AG04449 (cell line): ENCODE measurements at regions not wholly inside any gene's neighbourhood (a gene's known extent, or its start where the extent isn't known, plus 50 kb on each side); places are given as distances from the start of the nearest gene placed in this dataset.
"Not testable (repeated sequence)": the region's sequence is repeated elsewhere in the genome, so short reads cannot be mapped to it uniquely, and the experiment has no call there.

Experiments
- CTCF ChIA-PET: fragments of 350-600 bp; formaldehyde crosslinking; extraction: SDS; loops from one replicate; lab custom pipeline; 2021; ENCODE audit warnings: antibody characterized with exemption; lab: Yijun Ruan, JAX
- POLR2A ChIA-PET: fragments of 400-600, 350-600 bp; formaldehyde crosslinking; extraction: SDS; loops from one replicate; lab custom pipeline; 2020; ENCODE audit warnings: antibody characterized with exemption, inconsistent platforms; lab: Yijun Ruan, JAX
- DNase-seq: peaks from one replicate; pipeline ENCODE4 v3.0.0-alpha.2; 2010; ENCODE audit warnings: low read depth, low spot score
- H3K4me3 ChIP-seq: 2 replicates; pipeline ENCODE4 v1.5.1; 2011; ENCODE audit warnings: low read depth, mild to moderate bottlenecking, control low read depth, low read length
- TF ChIP-seq, protein P1 (sequence below): IDR thresholded peaks from one replicate; pipeline ENCODE4 v1.5.1; 2011; ENCODE audit warnings: mild to moderate bottlenecking, moderate library complexity, low read length, control low read depth, inconsistent platforms; ENCODE audit not compliant: insufficient read depth; ENCODE audit errors: missing control alignments

DNA sequence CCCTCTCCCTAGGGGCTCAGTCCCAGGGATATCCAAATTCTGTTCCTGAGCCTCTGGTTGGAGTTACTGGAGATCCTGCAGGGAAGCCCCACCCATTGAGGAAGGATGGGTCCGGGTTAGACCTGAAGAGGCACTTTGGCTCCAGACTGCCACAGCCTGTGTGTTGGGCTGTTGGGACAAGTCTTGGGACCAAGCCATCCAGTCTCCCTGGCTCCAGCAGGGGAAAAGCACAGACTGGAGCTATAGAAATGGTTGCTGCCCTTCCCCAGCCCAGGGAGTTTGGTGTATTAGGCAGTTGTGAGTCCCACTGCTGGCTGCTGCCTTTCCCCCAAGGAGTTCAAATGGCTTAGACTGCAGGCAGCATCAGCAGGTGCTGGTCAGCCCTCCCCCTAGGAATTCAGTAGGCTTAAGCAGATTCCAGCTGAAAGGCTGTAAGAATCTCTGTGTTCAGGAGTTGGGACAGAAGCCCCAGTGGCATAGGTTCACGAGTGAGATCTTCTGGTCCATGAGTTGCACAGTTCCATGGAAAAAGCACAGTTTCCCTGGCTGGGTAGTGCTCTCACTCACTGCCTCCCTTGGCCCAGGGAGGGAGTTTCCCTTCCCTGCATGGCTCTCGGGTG, 344.0 kb upstream of the EPHA5 start:
- ChIA-PET POLR2A (no interaction called here), CTCF (no interaction called here)
- no peak overlapping the region for H3K4me3 ChIP-seq
- TF ChIP-seq, protein P1, sequence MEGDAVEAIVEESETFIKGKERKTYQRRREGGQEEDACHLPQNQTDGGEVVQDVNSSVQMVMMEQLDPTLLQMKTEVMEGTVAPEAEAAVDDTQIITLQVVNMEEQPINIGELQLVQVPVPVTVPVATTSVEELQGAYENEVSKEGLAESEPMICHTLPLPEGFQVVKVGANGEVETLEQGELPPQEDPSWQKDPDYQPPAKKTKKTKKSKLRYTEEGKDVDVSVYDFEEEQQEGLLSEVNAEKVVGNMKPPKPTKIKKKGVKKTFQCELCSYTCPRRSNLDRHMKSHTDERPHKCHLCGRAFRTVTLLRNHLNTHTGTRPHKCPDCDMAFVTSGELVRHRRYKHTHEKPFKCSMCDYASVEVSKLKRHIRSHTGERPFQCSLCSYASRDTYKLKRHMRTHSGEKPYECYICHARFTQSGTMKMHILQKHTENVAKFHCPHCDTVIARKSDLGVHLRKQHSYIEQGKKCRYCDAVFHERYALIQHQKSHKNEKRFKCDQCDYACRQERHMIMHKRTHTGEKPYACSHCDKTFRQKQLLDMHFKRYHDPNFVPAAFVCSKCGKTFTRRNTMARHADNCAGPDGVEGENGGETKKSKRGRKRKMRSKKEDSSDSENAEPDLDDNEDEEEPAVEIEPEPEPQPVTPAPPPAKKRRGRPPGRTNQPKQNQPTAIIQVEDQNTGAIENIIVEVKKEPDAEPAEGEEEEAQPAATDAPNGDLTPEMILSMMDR = no peak
- DNase-seq = no peak

DNA sequence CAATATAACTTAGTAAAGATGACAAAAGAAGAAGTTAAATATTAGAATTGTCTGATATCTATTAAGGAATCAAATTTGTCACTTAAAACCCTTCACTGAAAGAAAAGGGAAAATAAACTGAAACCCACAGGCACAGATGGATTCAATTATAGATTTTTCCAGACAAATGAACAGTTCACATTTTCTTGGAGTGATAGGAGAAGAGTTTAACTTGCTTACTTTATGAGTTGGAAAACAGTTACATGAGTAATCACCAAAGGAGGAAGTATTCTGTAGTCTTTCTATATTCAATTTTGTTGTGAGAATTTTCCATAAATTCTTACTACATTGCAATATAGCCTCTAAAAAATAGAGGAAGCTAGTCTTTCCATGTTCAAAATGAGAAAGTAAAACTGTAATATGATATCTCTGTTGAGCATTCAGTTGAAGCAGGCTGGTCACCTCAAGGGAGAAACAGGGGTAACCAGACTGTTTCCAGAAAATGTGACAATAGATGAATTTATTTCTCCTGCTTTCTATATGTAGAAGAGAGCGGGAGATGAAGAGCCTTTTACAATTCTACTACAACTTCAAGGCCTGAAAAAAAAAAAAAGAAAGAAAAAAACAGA, 330.3 kb upstream of the EPHA5 start:
- POLR2A ChIA-PET = no interaction called here
- H3K4me3 ChIP-seq = no peak overlapping the region
- no peak for DNase-seq
- CTCF ChIA-PET = no interaction called here
- TF ChIP-seq, protein P1 = no peak

DNA sequence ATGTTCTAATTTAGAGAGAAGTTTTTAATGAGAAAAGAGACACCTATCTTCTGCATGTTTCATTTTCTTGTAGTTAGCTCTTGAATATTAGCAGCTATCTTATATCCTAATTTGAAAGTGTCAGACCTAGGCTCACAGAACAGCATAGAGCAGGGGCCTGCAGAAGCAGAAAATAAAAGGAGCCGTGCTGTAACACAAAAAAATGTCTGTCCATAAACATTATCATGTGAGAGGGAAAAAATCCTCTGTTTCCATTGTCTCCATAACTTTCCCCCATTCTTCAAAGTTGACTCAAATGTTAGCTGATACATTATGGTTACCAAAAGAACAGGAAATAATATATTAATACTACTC, 329.2 kb upstream of the EPHA5 start:
- DNase-seq = no peak
- ChIA-PET CTCF (no interaction called here), POLR2A (no interaction called here)
- TF ChIP-seq, protein P1 = no peak
- H3K4me3 ChIP-seq = no peak overlapping the region

DNA sequence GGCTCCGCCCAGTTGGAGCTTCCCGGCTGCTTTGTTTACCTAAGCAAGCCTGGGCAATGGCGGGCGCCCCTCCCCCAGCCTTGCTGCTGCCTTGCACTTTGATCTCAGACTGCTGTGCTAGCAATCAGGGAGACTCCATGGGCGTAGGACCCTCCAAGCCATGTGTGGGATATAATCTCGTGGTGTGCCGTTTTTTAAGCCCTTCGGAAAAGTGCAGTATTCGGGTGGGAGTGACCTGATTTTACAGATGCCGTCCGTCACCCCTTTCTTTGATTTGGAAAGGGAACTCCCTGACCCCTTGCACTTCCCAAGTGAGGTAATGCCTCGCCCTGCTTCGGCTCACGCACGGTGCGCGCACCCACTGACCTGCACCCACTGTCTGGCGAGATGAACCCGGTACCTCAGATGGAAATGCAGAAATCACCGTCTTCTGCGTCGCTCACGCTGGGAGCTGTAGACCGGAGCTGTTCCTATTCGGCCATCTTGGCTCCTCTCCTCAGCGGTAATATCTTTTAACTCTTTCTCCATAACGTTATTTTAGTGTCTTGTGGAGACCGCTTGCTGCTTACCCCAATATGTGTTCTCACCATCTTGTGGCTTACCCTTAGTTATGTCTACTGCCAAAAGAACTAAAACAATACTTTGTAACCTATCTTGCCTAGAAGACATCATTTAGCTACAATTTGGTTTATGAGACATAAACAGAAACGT, 328.7 kb upstream of the EPHA5 start:
- POLR2A ChIA-PET, DNase-seq, CTCF ChIA-PET, H3K4me3 ChIP-seq: not testable (repeated sequence)

DNA sequence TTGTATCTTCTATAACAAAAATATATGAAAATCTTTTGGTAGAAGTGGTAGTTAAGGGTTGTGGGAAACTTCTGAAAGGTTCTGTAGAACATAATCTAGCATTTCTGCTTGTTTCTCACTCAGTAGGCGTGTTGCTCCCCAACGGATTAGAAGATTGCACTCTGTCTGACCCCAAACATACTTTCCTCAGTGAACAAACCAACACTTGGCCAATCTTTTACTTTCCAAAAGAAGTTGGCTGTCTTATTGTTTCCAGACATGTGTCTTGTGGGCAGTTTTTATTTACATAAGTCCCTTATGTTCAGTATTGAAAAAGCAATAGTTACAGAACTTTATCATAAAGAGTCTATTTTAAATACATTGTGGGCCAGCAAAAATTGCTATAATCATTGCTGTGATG, 312.8 kb upstream of the EPHA5 start:
- H3K4me3 ChIP-seq = no peak overlapping the region
- DNase-seq = no peak
- ChIA-PET POLR2A (no interaction called here), CTCF (no interaction called here)
- TF ChIP-seq, protein P1 = no peak

DNA sequence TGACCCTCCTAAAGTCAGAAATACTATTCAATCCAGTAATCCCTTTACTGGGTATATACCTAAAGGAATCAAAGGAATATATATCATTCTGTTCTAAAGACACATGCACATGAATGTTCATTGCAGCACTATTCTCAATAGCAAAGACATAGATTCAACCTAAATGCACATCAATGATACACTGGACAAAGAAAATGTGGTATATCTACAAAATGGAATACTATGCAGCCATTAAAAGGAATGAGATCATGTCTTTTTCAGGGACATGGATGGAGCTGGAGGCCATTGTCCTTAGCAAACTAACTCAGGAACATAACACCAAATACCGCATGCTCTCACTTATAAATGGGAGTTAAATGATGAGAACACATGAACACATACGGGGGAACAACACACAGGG, 306.0 kb upstream of the EPHA5 start:
- H3K4me3 ChIP-seq = no peak overlapping the region
- TF ChIP-seq, protein P1 = no peak
- POLR2A ChIA-PET = no interaction called here
- DNase-seq = no peak
- CTCF ChIA-PET = no interaction called here
